ENCODE measurements at regions not wholly inside any gene's neighbourhood (a gene's known extent, or its start where the extent isn't known, plus 50 kb on each side); places are given as distances from the start of the nearest gene placed in this dataset.

GRCh38 chr2:220279840-220280239 lies 652.4 kb downstream of the SLC4A3 start:
- Mint-ChIP-seq H3K36me3 (no peaks in the 10 kb centered on the region), H3K9me3 (peaks cover 3% of the 10 kb centered on the region), H3K27me3 (ENCODE audit: low read depth) (no peaks in the 10 kb centered on the region), H3K27ac (no peak overlapping the region), H3K4me3 (no peak overlapping the region), H3K4me1 (no peaks in the 10 kb centered on the region)
- no peak for DNase-seq (ENCODE audit: low spot score)
- ChIA-PET CTCF (no interaction called here), POLR2A (no interaction called here)
- ATAC-seq, result no peak
- no peak for TF ChIP-seq ATF6 (CRISPR knock-in tag; IDR thresholded peaks at IDR 0.05)
- TF ChIP-seq NR3C1 (CRISPR knock-in tag; conservative IDR thresholded peaks at IDR 0.05; ENCODE audit: low read depth), result no peak
- TF ChIP-seq, protein P1, sequence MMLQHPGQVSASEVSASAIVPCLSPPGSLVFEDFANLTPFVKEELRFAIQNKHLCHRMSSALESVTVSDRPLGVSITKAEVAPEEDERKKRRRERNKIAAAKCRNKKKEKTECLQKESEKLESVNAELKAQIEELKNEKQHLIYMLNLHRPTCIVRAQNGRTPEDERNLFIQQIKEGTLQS (CRISPR knock-in tag; conservative IDR thresholded peaks at IDR 0.05), result no peak
- no peak for TF ChIP-seq GTF2I (CRISPR knock-in tag; conservative IDR thresholded peaks at IDR 0.05)
- TF ChIP-seq, protein P2, sequence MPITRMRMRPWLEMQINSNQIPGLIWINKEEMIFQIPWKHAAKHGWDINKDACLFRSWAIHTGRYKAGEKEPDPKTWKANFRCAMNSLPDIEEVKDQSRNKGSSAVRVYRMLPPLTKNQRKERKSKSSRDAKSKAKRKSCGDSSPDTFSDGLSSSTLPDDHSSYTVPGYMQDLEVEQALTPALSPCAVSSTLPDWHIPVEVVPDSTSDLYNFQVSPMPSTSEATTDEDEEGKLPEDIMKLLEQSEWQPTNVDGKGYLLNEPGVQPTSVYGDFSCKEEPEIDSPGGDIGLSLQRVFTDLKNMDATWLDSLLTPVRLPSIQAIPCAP (CRISPR knock-in tag; IDR thresholded peaks at IDR 0.05), result no peak
- TF ChIP-seq E2F1 (CRISPR knock-in tag; IDR thresholded peaks at IDR 0.05), result no peak
- TF ChIP-seq TEAD4 (CRISPR knock-in tag; IDR thresholded peaks at IDR 0.05), result no peak
- no peak for TF ChIP-seq HMGA2 (CRISPR knock-in tag; IDR thresholded peaks at IDR 0.05)
- no peak for TF ChIP-seq ZNF317 (CRISPR knock-in tag; IDR thresholded peaks at IDR 0.05; ENCODE audit: borderline replicate concordance, low read depth)
- no peak for TF ChIP-seq FOXJ3 (CRISPR knock-in tag; IDR thresholded peaks at IDR 0.05; ENCODE audit: borderline replicate concordance)

- CTCF ChIA-PET, result no interaction called here
- POLR2A ChIA-PET, result no interaction called here
- DNase-seq (ENCODE audit: low spot score) (no peak), ATAC-seq (no peak)
- Mint-ChIP-seq H3K9me3 (peaks cover 3% of the 10 kb centered on the region), H3K4me3 (no peak overlapping the region), H3K36me3 (no peaks in the 10 kb centered on the region), H3K4me1 (no peaks in the 10 kb centered on the region), H3K27ac (no peak overlapping the region), H3K27me3 (ENCODE audit: low read depth) (no peaks in the 10 kb centered on the region)
- TF ChIP-seq ZNF138 (CRISPR knock-in tag; conservative IDR thresholded peaks at IDR 0.05) (no peak), GABPB1 (CRISPR knock-in tag; IDR thresholded peaks at IDR 0.05) (no peak)
- TF ChIP-seq, protein P3, sequence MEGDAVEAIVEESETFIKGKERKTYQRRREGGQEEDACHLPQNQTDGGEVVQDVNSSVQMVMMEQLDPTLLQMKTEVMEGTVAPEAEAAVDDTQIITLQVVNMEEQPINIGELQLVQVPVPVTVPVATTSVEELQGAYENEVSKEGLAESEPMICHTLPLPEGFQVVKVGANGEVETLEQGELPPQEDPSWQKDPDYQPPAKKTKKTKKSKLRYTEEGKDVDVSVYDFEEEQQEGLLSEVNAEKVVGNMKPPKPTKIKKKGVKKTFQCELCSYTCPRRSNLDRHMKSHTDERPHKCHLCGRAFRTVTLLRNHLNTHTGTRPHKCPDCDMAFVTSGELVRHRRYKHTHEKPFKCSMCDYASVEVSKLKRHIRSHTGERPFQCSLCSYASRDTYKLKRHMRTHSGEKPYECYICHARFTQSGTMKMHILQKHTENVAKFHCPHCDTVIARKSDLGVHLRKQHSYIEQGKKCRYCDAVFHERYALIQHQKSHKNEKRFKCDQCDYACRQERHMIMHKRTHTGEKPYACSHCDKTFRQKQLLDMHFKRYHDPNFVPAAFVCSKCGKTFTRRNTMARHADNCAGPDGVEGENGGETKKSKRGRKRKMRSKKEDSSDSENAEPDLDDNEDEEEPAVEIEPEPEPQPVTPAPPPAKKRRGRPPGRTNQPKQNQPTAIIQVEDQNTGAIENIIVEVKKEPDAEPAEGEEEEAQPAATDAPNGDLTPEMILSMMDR (IDR thresholded peaks at IDR 0.05), result no peak
- TF ChIP-seq, protein P4, sequence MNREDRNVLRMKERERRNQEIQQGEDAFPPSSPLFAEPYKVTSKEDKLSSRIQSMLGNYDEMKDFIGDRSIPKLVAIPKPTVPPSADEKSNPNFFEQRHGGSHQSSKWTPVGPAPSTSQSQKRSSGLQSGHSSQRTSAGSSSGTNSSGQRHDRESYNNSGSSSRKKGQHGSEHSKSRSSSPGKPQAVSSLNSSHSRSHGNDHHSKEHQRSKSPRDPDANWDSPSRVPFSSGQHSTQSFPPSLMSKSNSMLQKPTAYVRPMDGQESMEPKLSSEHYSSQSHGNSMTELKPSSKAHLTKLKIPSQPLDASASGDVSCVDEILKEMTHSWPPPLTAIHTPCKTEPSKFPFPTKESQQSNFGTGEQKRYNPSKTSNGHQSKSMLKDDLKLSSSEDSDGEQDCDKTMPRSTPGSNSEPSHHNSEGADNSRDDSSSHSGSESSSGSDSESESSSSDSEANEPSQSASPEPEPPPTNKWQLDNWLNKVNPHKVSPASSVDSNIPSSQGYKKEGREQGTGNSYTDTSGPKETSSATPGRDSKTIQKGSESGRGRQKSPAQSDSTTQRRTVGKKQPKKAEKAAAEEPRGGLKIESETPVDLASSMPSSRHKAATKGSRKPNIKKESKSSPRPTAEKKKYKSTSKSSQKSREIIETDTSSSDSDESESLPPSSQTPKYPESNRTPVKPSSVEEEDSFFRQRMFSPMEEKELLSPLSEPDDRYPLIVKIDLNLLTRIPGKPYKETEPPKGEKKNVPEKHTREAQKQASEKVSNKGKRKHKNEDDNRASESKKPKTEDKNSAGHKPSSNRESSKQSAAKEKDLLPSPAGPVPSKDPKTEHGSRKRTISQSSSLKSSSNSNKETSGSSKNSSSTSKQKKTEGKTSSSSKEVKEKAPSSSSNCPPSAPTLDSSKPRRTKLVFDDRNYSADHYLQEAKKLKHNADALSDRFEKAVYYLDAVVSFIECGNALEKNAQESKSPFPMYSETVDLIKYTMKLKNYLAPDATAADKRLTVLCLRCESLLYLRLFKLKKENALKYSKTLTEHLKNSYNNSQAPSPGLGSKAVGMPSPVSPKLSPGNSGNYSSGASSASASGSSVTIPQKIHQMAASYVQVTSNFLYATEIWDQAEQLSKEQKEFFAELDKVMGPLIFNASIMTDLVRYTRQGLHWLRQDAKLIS (CRISPR knock-in tag; IDR thresholded peaks at IDR 0.05; ENCODE audit: borderline replicate concordance), result no peak
Observed at GRCh38 chr2:220280736-220281135, 653.3 kb downstream of the SLC4A3 start.

All from WTC11 (cell line).